ENCODE measurements at regions not wholly inside any gene's neighbourhood (a gene's known extent, or its start where the extent isn't known, plus 50 kb on each side); places are given as distances from the start of the nearest gene placed in this dataset.
"Not testable (repeated sequence)": the region's sequence is repeated elsewhere in the genome, so short reads cannot be mapped to it uniquely, and the experiment has no call there.

GRCh38 chr1:29413661-29414060, 177.3 kb downstream of the PTPRU start:
- Mint-ChIP-seq H3K27me3 (peaks cover 6% of the 10 kb centered on the region), H3K36me3 (no peaks in the 10 kb centered on the region), H3K27ac (no peak overlapping the region), H3K4me1 (no peaks in the 10 kb centered on the region), H3K4me3 (no peak overlapping the region), H3K9me3 (no peaks in the 10 kb centered on the region)

- Mint-ChIP-seq H3K4me3 (no peak overlapping the region), H3K27me3 (peaks cover 6% of the 10 kb centered on the region)
Measured at GRCh38 chr1:29412591-29412990, 176.3 kb downstream of the PTPRU start.

GRCh38 chr1:29410476-29410875, 174.2 kb downstream of the PTPRU start:
- Mint-ChIP-seq H3K27me3 (peaks cover 6% of the 10 kb centered on the region), H3K36me3 (no peaks in the 10 kb centered on the region), H3K27ac (no peak overlapping the region), H3K4me1 (no peaks in the 10 kb centered on the region), H3K4me3 (no peak overlapping the region), H3K9me3 (no peaks in the 10 kb centered on the region)

More at GRCh38 chr1:29412591-29412990, 176.3 kb downstream of the PTPRU start:
- no peak overlapping the region for H3K27ac Mint-ChIP-seq
- H3K4me1 Mint-ChIP-seq: no peaks in the 10 kb centered on the region
- H3K9me3 Mint-ChIP-seq: no peaks in the 10 kb centered on the region
- no peaks in the 10 kb centered on the region for H3K36me3 Mint-ChIP-seq

- H3K27me3 Mint-ChIP-seq: peaks cover 6% of the 10 kb centered on the region
- no peaks in the 10 kb centered on the region for H3K36me3 Mint-ChIP-seq
- no peak overlapping the region for H3K4me3 Mint-ChIP-seq
- no peaks in the 10 kb centered on the region for H3K9me3 Mint-ChIP-seq
- H3K27ac Mint-ChIP-seq: no peak overlapping the region
- H3K4me1 Mint-ChIP-seq: no peaks in the 10 kb centered on the region
Measured at GRCh38 chr1:29409616-29410015, 173.3 kb downstream of the PTPRU start.

GRCh38 chr1:29408831-29409605, 172.7 kb downstream of the PTPRU start:
- Mint-ChIP-seq H3K27ac (no peak overlapping the region), H3K4me1 (no peaks in the 10 kb centered on the region), H3K27me3 (peaks cover 6% of the 10 kb centered on the region), H3K4me3 (no peak overlapping the region), H3K9me3 (no peaks in the 10 kb centered on the region), H3K36me3 (no peaks in the 10 kb centered on the region)

GRCh38 chr1:29406814-29407213, 170.5 kb downstream of the PTPRU start:
- no peaks in the 10 kb centered on the region for H3K9me3 Mint-ChIP-seq
- no peaks in the 10 kb centered on the region for H3K36me3 Mint-ChIP-seq
- H3K27ac Mint-ChIP-seq: no peak overlapping the region
- no peaks in the 10 kb centered on the region for H3K4me1 Mint-ChIP-seq
- no peak overlapping the region for H3K4me3 Mint-ChIP-seq
- peaks cover 6% of the 10 kb centered on the region for H3K27me3 Mint-ChIP-seq

GRCh38 chr1:29400203-29400602, 163.9 kb downstream of the PTPRU start:
- H3K36me3 Mint-ChIP-seq, H3K27ac Mint-ChIP-seq, H3K27me3 Mint-ChIP-seq, H3K4me1 Mint-ChIP-seq, H3K9me3 Mint-ChIP-seq, H3K4me3 Mint-ChIP-seq: not testable (repeated sequence)

GRCh38 chr1:29399465-29399864, 163.1 kb downstream of the PTPRU start:
- Mint-ChIP-seq H3K4me3 (no peak overlapping the region), H3K4me1 (no peaks in the 10 kb centered on the region), H3K27me3 (peaks cover 2% of the 10 kb centered on the region), H3K9me3 (no peaks in the 10 kb centered on the region), H3K27ac (no peak overlapping the region), H3K36me3 (no peaks in the 10 kb centered on the region)

- H3K27me3 Mint-ChIP-seq: peaks cover 4% of the 10 kb centered on the region
- H3K27ac Mint-ChIP-seq: no peak overlapping the region
- no peak overlapping the region for H3K4me3 Mint-ChIP-seq
- no peaks in the 10 kb centered on the region for H3K9me3 Mint-ChIP-seq
- no peaks in the 10 kb centered on the region for H3K4me1 Mint-ChIP-seq
- no peaks in the 10 kb centered on the region for H3K36me3 Mint-ChIP-seq
Measured at GRCh38 chr1:29398431-29398830, 162.1 kb downstream of the PTPRU start.

- no peak overlapping the region for H3K27ac Mint-ChIP-seq
- H3K36me3 Mint-ChIP-seq: no peaks in the 10 kb centered on the region
- H3K27me3 Mint-ChIP-seq: peaks cover 7% of the 10 kb centered on the region
- H3K4me3 Mint-ChIP-seq: no peak overlapping the region
- no peaks in the 10 kb centered on the region for H3K9me3 Mint-ChIP-seq
- H3K4me1 Mint-ChIP-seq: no peaks in the 10 kb centered on the region
Measured at GRCh38 chr1:29397981-29398380, 161.7 kb downstream of the PTPRU start.

GRCh38 chr1:29397256-29397590, 160.9 kb downstream of the PTPRU start:
- no peaks in the 10 kb centered on the region for H3K9me3 Mint-ChIP-seq
- H3K4me3 Mint-ChIP-seq: no peak overlapping the region
- no peaks in the 10 kb centered on the region for H3K4me1 Mint-ChIP-seq
- H3K27me3 Mint-ChIP-seq: peaks cover 7% of the 10 kb centered on the region
- no peak overlapping the region for H3K27ac Mint-ChIP-seq
- no peaks in the 10 kb centered on the region for H3K36me3 Mint-ChIP-seq

- H3K4me3 Mint-ChIP-seq: no peak overlapping the region
- H3K4me1 Mint-ChIP-seq: no peaks in the 10 kb centered on the region
- no peaks in the 10 kb centered on the region for H3K9me3 Mint-ChIP-seq
- H3K27me3 Mint-ChIP-seq: peaks cover 8% of the 10 kb centered on the region
- H3K27ac Mint-ChIP-seq: no peak overlapping the region
- H3K36me3 Mint-ChIP-seq: no peaks in the 10 kb centered on the region
Measured at GRCh38 chr1:29396438-29397255, 160.3 kb downstream of the PTPRU start.

- no peak overlapping the region for H3K4me3 Mint-ChIP-seq
- H3K4me1 Mint-ChIP-seq: no peaks in the 10 kb centered on the region
Measured at GRCh38 chr1:29395736-29396437, 159.6 kb downstream of the PTPRU start.

GRCh38 chr1:29394521-29395225, 158.4 kb downstream of the PTPRU start:
- Mint-ChIP-seq H3K27me3 (peaks cover 13% of the 10 kb centered on the region), H3K4me3 (no peak overlapping the region), H3K9me3 (no peaks in the 10 kb centered on the region), H3K27ac (no peak overlapping the region), H3K4me1 (no peaks in the 10 kb centered on the region), H3K36me3 (no peaks in the 10 kb centered on the region)

More at GRCh38 chr1:29395736-29396437, 159.6 kb downstream of the PTPRU start:
- Mint-ChIP-seq H3K27ac (no peak overlapping the region), H3K9me3 (no peaks in the 10 kb centered on the region), H3K36me3 (no peaks in the 10 kb centered on the region), H3K27me3 (peaks cover 9% of the 10 kb centered on the region)

GRCh38 chr1:29393451-29393826, 157.1 kb downstream of the PTPRU start:
- Mint-ChIP-seq H3K36me3 (no peaks in the 10 kb centered on the region), H3K4me3 (no peak overlapping the region), H3K27ac (no peak overlapping the region), H3K9me3 (no peaks in the 10 kb centered on the region), H3K27me3 (peaks cover 17% of the 10 kb centered on the region), H3K4me1 (no peaks in the 10 kb centered on the region)
